ENCODE measurements at regions not wholly inside any gene's neighbourhood (a gene's known extent, or its start where the extent isn't known, plus 50 kb on each side); places are given as distances from the start of the nearest gene placed in this dataset.
"Not testable (repeated sequence)": the region's sequence is repeated elsewhere in the genome, so short reads cannot be mapped to it uniquely, and the experiment has no call there.

DNA sequence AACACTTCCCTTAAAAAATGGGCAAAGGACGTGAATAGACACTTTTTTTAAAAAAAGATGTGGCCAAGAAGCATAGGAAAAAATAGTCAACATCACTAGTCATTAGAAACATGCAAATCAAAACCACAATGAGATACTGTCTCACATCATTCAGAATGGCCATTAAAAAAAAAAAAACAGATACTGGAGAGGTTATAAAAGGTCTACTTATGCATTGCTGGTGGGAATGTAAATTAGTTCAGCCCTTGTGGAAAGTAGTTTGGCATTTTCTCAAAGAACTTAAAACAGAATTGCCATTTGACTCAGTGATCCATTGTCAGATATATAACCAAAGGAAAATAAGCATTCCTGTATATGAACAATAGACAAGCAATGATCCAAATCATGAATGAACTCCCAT lies 352.8 kb upstream of the EPHA5 start:
- DNase-seq (ENCODE audit: low read depth, low spot score), result no peak
- H3K9me3 ChIP-seq (ENCODE audit: insufficient read depth, low read length), result no peaks in the 10 kb centered on the region
- H3K36me3 ChIP-seq (ENCODE audit: insufficient read depth, insufficient read length, low read length), result no peaks in the 10 kb centered on the region
- no peak for TF ChIP-seq YY1 (IDR thresholded peaks at IDR 0.05; ENCODE audit: insufficient read depth, insufficient read length)
- TF ChIP-seq SUZ12 (IDR thresholded peaks at IDR 0.05; ENCODE audit: extremely low read depth, insufficient read depth, insufficient read length), result no peak
- TF ChIP-seq ZNF274 (IDR thresholded peaks at IDR 0.05; ENCODE audit: low read depth, low read length), result no peak
- H3K9ac ChIP-seq (ENCODE audit: insufficient read length, low read depth), result no peak overlapping the region
- H3K27me3 ChIP-seq (ENCODE audit: insufficient read depth, insufficient read length), result no peaks in the 10 kb centered on the region
- H3K4me1 ChIP-seq (ENCODE audit: insufficient read depth, insufficient read length), result no peaks in the 10 kb centered on the region
- no peak overlapping the region for H3K4me3 ChIP-seq (ENCODE audit: insufficient read length, low read depth)

GRCh38 chr4:66017671-66018070 lies 347.4 kb upstream of the EPHA5 start:
- Histone ChIP-seq H3K27me3 (ENCODE audit: insufficient read depth, insufficient read length) (no peaks in the 10 kb centered on the region), H3K9me3 (ENCODE audit: insufficient read depth, low read length) (peaks cover 7% of the 10 kb centered on the region; the same call in 1 of the 2 replicates), H3K4me3 (ENCODE audit: insufficient read length, low read depth) (no peak overlapping the region), H3K36me3 (ENCODE audit: insufficient read depth, insufficient read length, low read length) (no peaks in the 10 kb centered on the region), H3K9ac (ENCODE audit: insufficient read length, low read depth) (no peak overlapping the region), H3K4me1 (ENCODE audit: insufficient read depth, insufficient read length) (no peaks in the 10 kb centered on the region)
- no peak for DNase-seq (ENCODE audit: low read depth, low spot score)
- no peak for TF ChIP-seq SUZ12 (IDR thresholded peaks at IDR 0.05; ENCODE audit: extremely low read depth, insufficient read depth, insufficient read length)
- no peak for TF ChIP-seq YY1 (IDR thresholded peaks at IDR 0.05; ENCODE audit: insufficient read depth, insufficient read length)
- TF ChIP-seq ZNF274 (IDR thresholded peaks at IDR 0.05; ENCODE audit: low read depth, low read length), result no peak

DNA sequence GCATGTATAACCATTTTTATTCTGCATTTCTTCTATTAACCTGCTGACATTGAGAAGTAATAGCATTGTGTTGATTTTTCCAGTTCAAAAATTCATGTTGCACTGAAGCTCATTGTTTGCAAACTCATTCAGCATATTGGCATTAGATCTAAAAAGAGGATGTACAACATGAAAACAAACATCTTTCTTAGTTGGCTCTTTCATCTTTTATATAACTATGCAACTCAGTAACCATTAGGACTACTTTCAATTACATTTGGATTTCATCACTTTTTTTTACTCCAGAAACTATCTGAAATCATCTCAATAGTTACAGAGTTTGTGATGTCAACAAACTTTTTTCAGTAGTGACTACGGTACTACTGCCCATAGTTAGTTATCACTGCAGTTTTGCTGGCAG lies 346.0 kb upstream of the EPHA5 start:
- Histone ChIP-seq H3K36me3 (ENCODE audit: insufficient read depth, insufficient read length, low read length) (no peaks in the 10 kb centered on the region), H3K4me1 (ENCODE audit: insufficient read depth, insufficient read length) (no peaks in the 10 kb centered on the region), H3K27me3 (ENCODE audit: insufficient read depth, insufficient read length) (no peaks in the 10 kb centered on the region), H3K9me3 (ENCODE audit: insufficient read depth, low read length) (peaks cover 16% of the 10 kb centered on the region; the same call in 1 of the 2 replicates), H3K4me3 (ENCODE audit: insufficient read length, low read depth) (no peak overlapping the region), H3K9ac (ENCODE audit: insufficient read length, low read depth) (no peak overlapping the region)
- TF ChIP-seq SUZ12 (IDR thresholded peaks at IDR 0.05; ENCODE audit: extremely low read depth, insufficient read depth, insufficient read length) (no peak), ZNF274 (IDR thresholded peaks at IDR 0.05; ENCODE audit: low read depth, low read length) (no peak), YY1 (IDR thresholded peaks at IDR 0.05; ENCODE audit: insufficient read depth, insufficient read length) (no peak)
- no peak for DNase-seq (ENCODE audit: low read depth, low spot score)

DNA sequence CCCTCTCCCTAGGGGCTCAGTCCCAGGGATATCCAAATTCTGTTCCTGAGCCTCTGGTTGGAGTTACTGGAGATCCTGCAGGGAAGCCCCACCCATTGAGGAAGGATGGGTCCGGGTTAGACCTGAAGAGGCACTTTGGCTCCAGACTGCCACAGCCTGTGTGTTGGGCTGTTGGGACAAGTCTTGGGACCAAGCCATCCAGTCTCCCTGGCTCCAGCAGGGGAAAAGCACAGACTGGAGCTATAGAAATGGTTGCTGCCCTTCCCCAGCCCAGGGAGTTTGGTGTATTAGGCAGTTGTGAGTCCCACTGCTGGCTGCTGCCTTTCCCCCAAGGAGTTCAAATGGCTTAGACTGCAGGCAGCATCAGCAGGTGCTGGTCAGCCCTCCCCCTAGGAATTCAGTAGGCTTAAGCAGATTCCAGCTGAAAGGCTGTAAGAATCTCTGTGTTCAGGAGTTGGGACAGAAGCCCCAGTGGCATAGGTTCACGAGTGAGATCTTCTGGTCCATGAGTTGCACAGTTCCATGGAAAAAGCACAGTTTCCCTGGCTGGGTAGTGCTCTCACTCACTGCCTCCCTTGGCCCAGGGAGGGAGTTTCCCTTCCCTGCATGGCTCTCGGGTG lies 344.0 kb upstream of the EPHA5 start:
- DNase-seq (ENCODE audit: low read depth, low spot score), result no peak
- H3K9ac ChIP-seq (ENCODE audit: insufficient read length, low read depth), result no peak overlapping the region
- no peak overlapping the region for H3K4me3 ChIP-seq (ENCODE audit: insufficient read length, low read depth)
- peaks cover 18% of the 10 kb centered on the region; the same call in 1 of the 2 replicates for H3K9me3 ChIP-seq (ENCODE audit: insufficient read depth, low read length)
- H3K36me3 ChIP-seq (ENCODE audit: insufficient read depth, insufficient read length, low read length), result no peaks in the 10 kb centered on the region
- H3K4me1 ChIP-seq (ENCODE audit: insufficient read depth, insufficient read length), result no peaks in the 10 kb centered on the region
- no peaks in the 10 kb centered on the region for H3K27me3 ChIP-seq (ENCODE audit: insufficient read depth, insufficient read length)
- TF ChIP-seq SUZ12 (IDR thresholded peaks at IDR 0.05; ENCODE audit: extremely low read depth, insufficient read depth, insufficient read length) (no peak), YY1 (IDR thresholded peaks at IDR 0.05; ENCODE audit: insufficient read depth, insufficient read length) (no peak), ZNF274 (IDR thresholded peaks at IDR 0.05; ENCODE audit: low read depth, low read length) (no peak)

- DNase-seq (ENCODE audit: low read depth, low spot score), result no peak
- H3K4me3 ChIP-seq (ENCODE audit: insufficient read length, low read depth), result no peak overlapping the region
- no peak overlapping the region for H3K9ac ChIP-seq (ENCODE audit: insufficient read length, low read depth)
These were observed 330.3 kb upstream of the EPHA5 start for GRCh38 chr4:66000510-66001117.

DNA sequence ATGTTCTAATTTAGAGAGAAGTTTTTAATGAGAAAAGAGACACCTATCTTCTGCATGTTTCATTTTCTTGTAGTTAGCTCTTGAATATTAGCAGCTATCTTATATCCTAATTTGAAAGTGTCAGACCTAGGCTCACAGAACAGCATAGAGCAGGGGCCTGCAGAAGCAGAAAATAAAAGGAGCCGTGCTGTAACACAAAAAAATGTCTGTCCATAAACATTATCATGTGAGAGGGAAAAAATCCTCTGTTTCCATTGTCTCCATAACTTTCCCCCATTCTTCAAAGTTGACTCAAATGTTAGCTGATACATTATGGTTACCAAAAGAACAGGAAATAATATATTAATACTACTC lies 329.2 kb upstream of the EPHA5 start:
- Histone ChIP-seq H3K4me1 (ENCODE audit: insufficient read depth, insufficient read length) (no peaks in the 10 kb centered on the region), H3K4me3 (ENCODE audit: insufficient read length, low read depth) (peak overlapping the region; percentile 67), H3K27me3 (ENCODE audit: insufficient read depth, insufficient read length) (no peaks in the 10 kb centered on the region), H3K9me3 (ENCODE audit: insufficient read depth, low read length) (peaks cover 5% of the 10 kb centered on the region; the same call in 1 of the 2 replicates), H3K9ac (ENCODE audit: insufficient read length, low read depth) (peak overlapping the region; percentile 68), H3K36me3 (ENCODE audit: insufficient read depth, insufficient read length, low read length) (peaks cover 5% of the 10 kb centered on the region)
- DNase-seq (ENCODE audit: low read depth, low spot score), result no peak
- TF ChIP-seq YY1 (IDR thresholded peaks at IDR 0.05; ENCODE audit: insufficient read depth, insufficient read length), result no peak
- TF ChIP-seq SUZ12 (IDR thresholded peaks at IDR 0.05; ENCODE audit: extremely low read depth, insufficient read depth, insufficient read length), result no peak
- no peak for TF ChIP-seq ZNF274 (IDR thresholded peaks at IDR 0.05; ENCODE audit: low read depth, low read length)

More at GRCh38 chr4:66000510-66001117, 330.3 kb upstream of the EPHA5 start:
- Histone ChIP-seq H3K36me3 (ENCODE audit: insufficient read depth, insufficient read length, low read length) (peaks cover 5% of the 10 kb centered on the region), H3K27me3 (ENCODE audit: insufficient read depth, insufficient read length) (no peaks in the 10 kb centered on the region), H3K9me3 (ENCODE audit: insufficient read depth, low read length) (peaks cover 5% of the 10 kb centered on the region; the same call in 1 of the 2 replicates), H3K4me1 (ENCODE audit: insufficient read depth, insufficient read length) (no peaks in the 10 kb centered on the region)
- TF ChIP-seq SUZ12 (IDR thresholded peaks at IDR 0.05; ENCODE audit: extremely low read depth, insufficient read depth, insufficient read length) (no peak), ZNF274 (IDR thresholded peaks at IDR 0.05; ENCODE audit: low read depth, low read length) (no peak), YY1 (IDR thresholded peaks at IDR 0.05; ENCODE audit: insufficient read depth, insufficient read length) (no peak)

GRCh38 chr4:65998807-65999517 lies 328.7 kb upstream of the EPHA5 start:
- not testable (repeated sequence) for H3K9me3 ChIP-seq (ENCODE audit: insufficient read depth, low read length); H3K27me3 ChIP-seq (ENCODE audit: insufficient read depth, insufficient read length); H3K36me3 ChIP-seq (ENCODE audit: insufficient read depth, insufficient read length, low read length); H3K4me1 ChIP-seq (ENCODE audit: insufficient read depth, insufficient read length)
- TF ChIP-seq YY1 (IDR thresholded peaks at IDR 0.05; ENCODE audit: insufficient read depth, insufficient read length), result peak; percentile 26
- peak; percentile 2 for DNase-seq (ENCODE audit: low read depth, low spot score)
- peak overlapping the region; percentile 68 for H3K9ac ChIP-seq (ENCODE audit: insufficient read length, low read depth)
- H3K4me3 ChIP-seq (ENCODE audit: insufficient read length, low read depth), result peak overlapping the region; percentile 67

All from NT2/D1 (cell line).